ENCODE measurements at regions not wholly inside any gene's neighbourhood (a gene's known extent, or its start where the extent isn't known, plus 50 kb on each side); places are given as distances from the start of the nearest gene placed in this dataset.

GRCh38 chr1:185567440-185567839 is 166.8 kb upstream of the HMCN1 start:
- TF ChIP-seq CTCF (IDR thresholded peaks at IDR 0.05; ENCODE audit: poor library complexity) (no peak), EZH2 (IDR thresholded peaks at IDR 0.05; ENCODE audit: borderline replicate concordance) (no peak), EZH2phosphoT487 (IDR thresholded peaks at IDR 0.05; ENCODE audit: low read depth, severe bottlenecking, unreplicated experiment) (no peak)

Data from hepatocyte (in vitro differentiated cells).